WTC11 (cell line): ENCODE measurements at regions not wholly inside any gene's neighbourhood (a gene's known extent, or its start where the extent isn't known, plus 50 kb on each side); places are given as distances from the start of the nearest gene placed in this dataset.

Experiments used
- ATAC-seq: fragments of 200-7000 bp; cut with Tn5 transposase; 2 replicates; pipeline ENCODE4 v1.10.0; 2021; ENCODE audit warnings: mild to moderate bottlenecking, moderate library complexity
- CTCF ChIA-PET: fragments of 300-600 bp; sonication (Branson Sonifier 250); formaldehyde crosslinking; loops from one replicate; lab custom pipeline; 2021; ENCODE audit warnings: antibody characterized with exemption; lab: Charles Lee
- POLR2A ChIA-PET: fragments of 350-600 bp; sonication (Branson Sonifier 250); formaldehyde crosslinking; loops from one replicate; lab custom pipeline; 2021; ENCODE audit warnings: antibody characterized with exemption; lab: Charles Lee
- DNase-seq: peaks from one replicate; pipeline ENCODE4 v3.0.0; 2021; ENCODE audit warnings: low spot score
- H3K27ac Mint-ChIP-seq: 2 replicates; pipeline ENCODE4 v1.8.0; 2021; ENCODE audit warnings: mixed read lengths
- H3K27me3 Mint-ChIP-seq: 2 replicates; pipeline ENCODE4 v1.8.0; 2021; ENCODE audit warnings: low read depth, mild to moderate bottlenecking, moderate library complexity, mixed read lengths
- H3K36me3 Mint-ChIP-seq: 2 replicates; pipeline ENCODE4 v1.8.0; 2021; ENCODE audit warnings: mixed read lengths
- H3K4me1 Mint-ChIP-seq: 2 replicates; pipeline ENCODE4 v1.8.0; 2022; ENCODE audit warnings: mixed read lengths
- H3K4me3 Mint-ChIP-seq: 2 replicates; pipeline ENCODE4 v1.8.0; 2021; ENCODE audit warnings: mild to moderate bottlenecking, moderate library complexity, mixed read lengths
- H3K9me3 Mint-ChIP-seq: 2 replicates; pipeline ENCODE4 v1.8.0; 2021; ENCODE audit warnings: mixed read lengths
- ATF6 ChIP-seq: sonication (generic); formaldehyde crosslinking; IDR thresholded peaks from 2 replicates; pipeline ENCODE4 v1.8.1; 2023; ENCODE audit warnings: mild to moderate bottlenecking, missing genetic modification reagents
- CBFB ChIP-seq: sonication (generic); formaldehyde crosslinking; IDR thresholded peaks from 2 replicates; pipeline ENCODE4 v1.8.1; 2022; ENCODE audit warnings: mild to moderate bottlenecking, low read depth, missing genetic modification reagents
- HMGXB4 ChIP-seq: sonication (generic); formaldehyde crosslinking; IDR thresholded peaks from 2 replicates; pipeline ENCODE4 v1.8.1; 2023; ENCODE audit warnings: mild to moderate bottlenecking, moderate library complexity, missing genetic modification reagents
- IRF1 ChIP-seq: sonication (generic); formaldehyde crosslinking; IDR thresholded peaks from 2 replicates; pipeline ENCODE4 v1.8.0; 2023; ENCODE audit warnings: missing genetic modification reagents
- IRF2 ChIP-seq: sonication (generic); formaldehyde crosslinking; IDR thresholded peaks from 2 replicates; pipeline ENCODE4 v1.8.0; 2022; ENCODE audit warnings: low read depth, missing genetic modification reagents, borderline replicate concordance
- NFYB ChIP-seq: sonication (generic); formaldehyde crosslinking; conservative IDR thresholded peaks from 2 replicates; pipeline ENCODE4 v1.8.0; 2022; ENCODE audit warnings: low read depth, missing genetic modification reagents
- RELA ChIP-seq: sonication (generic); formaldehyde crosslinking; IDR thresholded peaks from 2 replicates; pipeline ENCODE4 v1.8.1; 2022; ENCODE audit warnings: missing genetic modification reagents, mild to moderate bottlenecking, borderline replicate concordance
- SOX15 ChIP-seq: fragments of 250-450 bp; sonication (Bioruptor Pico); IDR thresholded peaks from 2 replicates; pipeline ENCODE4 v1.9.0; 2021; ENCODE audit warnings: mild to moderate bottlenecking
- STAT6 ChIP-seq: sonication (generic); formaldehyde crosslinking; conservative IDR thresholded peaks from 2 replicates; pipeline ENCODE4 v1.8.1; 2023; ENCODE audit warnings: mild to moderate bottlenecking, low read depth, missing genetic modification reagents, moderate library complexity
- TCF7 ChIP-seq: sonication (generic); formaldehyde crosslinking; IDR thresholded peaks from 2 replicates; pipeline ENCODE4 v1.8.0; 2022; ENCODE audit warnings: mild to moderate bottlenecking, low read depth, missing genetic modification reagents, moderate library complexity
- ZBTB21 ChIP-seq: sonication (generic); formaldehyde crosslinking; IDR thresholded peaks from 2 replicates; pipeline ENCODE4 v1.8.1; 2023; ENCODE audit warnings: mild to moderate bottlenecking, missing genetic modification reagents, borderline replicate concordance
- ZMAT4 ChIP-seq: fragments of 250-450 bp; sonication (Bioruptor Pico); IDR thresholded peaks from 2 replicates; pipeline ENCODE4 v1.9.0; 2021; ENCODE audit warnings: mild to moderate bottlenecking
- ZNF138 ChIP-seq: sonication (generic); formaldehyde crosslinking; conservative IDR thresholded peaks from 2 replicates; pipeline ENCODE4 v1.8.1; 2022; ENCODE audit warnings: mild to moderate bottlenecking, moderate library complexity, missing genetic modification reagents
- ZNF671 ChIP-seq: fragments of 250-450 bp; sonication (Bioruptor Pico); IDR thresholded peaks from 2 replicates; pipeline ENCODE4 v1.8.0; 2021; ENCODE audit warnings: mild to moderate bottlenecking
- TF ChIP-seq, protein P1 (sequence below): sonication (generic); formaldehyde crosslinking; IDR thresholded peaks from 2 replicates; pipeline ENCODE4 v1.8.1; 2023; ENCODE audit warnings: mild to moderate bottlenecking, missing genetic modification reagents, moderate library complexity
- TF ChIP-seq, protein P2 (sequence below): sonication (generic); formaldehyde crosslinking; IDR thresholded peaks from 2 replicates; pipeline ENCODE4 v1.8.1; 2022; ENCODE audit warnings: mild to moderate bottlenecking, moderate library complexity, missing genetic modification reagents
- TF ChIP-seq, protein P3 (sequence below): sonication (generic); formaldehyde crosslinking; IDR thresholded peaks from 2 replicates; pipeline ENCODE4 v1.8.0; 2022; ENCODE audit warnings: mild to moderate bottlenecking, missing genetic modification reagents
- TF ChIP-seq, protein P4 (sequence below): fragments of 250-450 bp; sonication (Bioruptor Pico); conservative IDR thresholded peaks from 2 replicates; pipeline ENCODE4 v1.9.0; 2021; ENCODE audit warnings: mild to moderate bottlenecking

GRCh38 chr22:26897384-26897783 lies 240.0 kb downstream of the MIAT start:
- Mint-ChIP-seq H3K27me3 (peaks cover 8% of the 10 kb centered on the region; the same call in 1 of the 2 replicates), H3K27ac (no peak overlapping the region), H3K4me3 (no peak overlapping the region), H3K9me3 (0 out of 2 replicates have a peak, but pooled peaks cover 3% of the 10 kb centered on the region), H3K36me3 (no peaks in the 10 kb centered on the region), H3K4me1 (peaks cover 37% of the 10 kb centered on the region)
- TF ChIP-seq ZNF138 (CRISPR knock-in tag) (no peak), STAT6 (CRISPR knock-in tag) (no peak), ZMAT4 (no peak), CBFB (no peak), IRF1 (CRISPR knock-in tag) (no peak)
- TF ChIP-seq, protein P1, sequence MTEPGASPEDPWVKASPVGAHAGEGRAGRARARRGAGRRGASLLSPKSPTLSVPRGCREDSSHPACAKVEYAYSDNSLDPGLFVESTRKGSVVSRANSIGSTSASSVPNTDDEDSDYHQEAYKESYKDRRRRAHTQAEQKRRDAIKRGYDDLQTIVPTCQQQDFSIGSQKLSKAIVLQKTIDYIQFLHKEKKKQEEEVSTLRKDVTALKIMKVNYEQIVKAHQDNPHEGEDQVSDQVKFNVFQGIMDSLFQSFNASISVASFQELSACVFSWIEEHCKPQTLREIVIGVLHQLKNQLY (CRISPR knock-in tag): no peak
- TF ChIP-seq, protein P2, sequence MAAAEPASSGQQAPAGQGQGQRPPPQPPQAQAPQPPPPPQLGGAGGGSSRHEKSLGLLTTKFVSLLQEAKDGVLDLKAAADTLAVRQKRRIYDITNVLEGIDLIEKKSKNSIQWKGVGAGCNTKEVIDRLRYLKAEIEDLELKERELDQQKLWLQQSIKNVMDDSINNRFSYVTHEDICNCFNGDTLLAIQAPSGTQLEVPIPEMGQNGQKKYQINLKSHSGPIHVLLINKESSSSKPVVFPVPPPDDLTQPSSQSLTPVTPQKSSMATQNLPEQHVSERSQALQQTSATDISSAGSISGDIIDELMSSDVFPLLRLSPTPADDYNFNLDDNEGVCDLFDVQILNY (CRISPR knock-in tag): no peak
- DNase-seq (no peak), ATAC-seq (no peak)
- CTCF ChIA-PET: interaction anchor here (0.5 kb wide), 1 partner anchor 253 kb away, joined by 3 read pairs; no protein-coding TSS in a partner anchor
- POLR2A ChIA-PET: no interaction called here

DNA sequence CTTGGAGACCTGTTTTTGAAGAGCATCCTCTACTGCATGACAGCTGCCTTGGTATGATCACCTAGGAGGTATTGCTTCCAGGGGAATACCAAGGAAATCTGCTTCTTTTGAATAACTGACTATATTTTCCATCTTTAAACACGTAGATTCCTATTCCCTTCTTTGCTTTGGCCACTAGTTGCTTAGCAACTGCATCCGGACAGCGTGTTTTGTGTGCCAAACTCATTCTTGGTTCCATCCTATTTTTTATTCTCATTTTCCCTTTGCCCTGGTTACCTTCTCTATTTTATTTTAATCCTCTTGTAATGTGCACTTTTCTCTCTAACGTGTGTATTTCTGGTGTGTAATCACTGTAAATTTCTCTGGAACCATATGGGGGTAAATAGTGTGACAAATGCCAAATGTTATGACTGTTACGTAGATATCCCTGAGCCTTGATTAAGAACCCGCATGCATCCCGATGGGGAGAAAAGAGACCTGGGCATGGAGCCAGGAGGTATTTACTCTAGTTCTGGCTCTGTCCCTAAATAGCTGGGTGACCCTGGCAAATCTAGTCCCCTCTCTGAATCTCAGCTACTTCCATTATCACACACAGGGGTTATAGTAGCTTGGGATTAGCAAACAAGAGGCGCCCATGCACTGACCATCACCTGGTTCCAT lies 241.7 kb downstream of the MIAT start:
- no peak for ATAC-seq
- Mint-ChIP-seq H3K4me1 (peaks cover 29% of the 10 kb centered on the region), H3K27me3 (peaks cover 10% of the 10 kb centered on the region), H3K4me3 (no peak overlapping the region), H3K36me3 (no peaks in the 10 kb centered on the region), H3K9me3 (0 out of 2 replicates have a peak, but pooled peaks cover 3% of the 10 kb centered on the region), H3K27ac (no peak overlapping the region)
- no peak for DNase-seq
- POLR2A ChIA-PET: no interaction called here
- CTCF ChIA-PET: no interaction called here
- TF ChIP-seq, protein P2 (CRISPR knock-in tag): no peak
- TF ChIP-seq, protein P3, sequence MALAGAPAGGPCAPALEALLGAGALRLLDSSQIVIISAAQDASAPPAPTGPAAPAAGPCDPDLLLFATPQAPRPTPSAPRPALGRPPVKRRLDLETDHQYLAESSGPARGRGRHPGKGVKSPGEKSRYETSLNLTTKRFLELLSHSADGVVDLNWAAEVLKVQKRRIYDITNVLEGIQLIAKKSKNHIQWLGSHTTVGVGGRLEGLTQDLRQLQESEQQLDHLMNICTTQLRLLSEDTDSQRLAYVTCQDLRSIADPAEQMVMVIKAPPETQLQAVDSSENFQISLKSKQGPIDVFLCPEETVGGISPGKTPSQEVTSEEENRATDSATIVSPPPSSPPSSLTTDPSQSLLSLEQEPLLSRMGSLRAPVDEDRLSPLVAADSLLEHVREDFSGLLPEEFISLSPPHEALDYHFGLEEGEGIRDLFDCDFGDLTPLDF (CRISPR knock-in tag): no peak
- TF ChIP-seq, protein P4, sequence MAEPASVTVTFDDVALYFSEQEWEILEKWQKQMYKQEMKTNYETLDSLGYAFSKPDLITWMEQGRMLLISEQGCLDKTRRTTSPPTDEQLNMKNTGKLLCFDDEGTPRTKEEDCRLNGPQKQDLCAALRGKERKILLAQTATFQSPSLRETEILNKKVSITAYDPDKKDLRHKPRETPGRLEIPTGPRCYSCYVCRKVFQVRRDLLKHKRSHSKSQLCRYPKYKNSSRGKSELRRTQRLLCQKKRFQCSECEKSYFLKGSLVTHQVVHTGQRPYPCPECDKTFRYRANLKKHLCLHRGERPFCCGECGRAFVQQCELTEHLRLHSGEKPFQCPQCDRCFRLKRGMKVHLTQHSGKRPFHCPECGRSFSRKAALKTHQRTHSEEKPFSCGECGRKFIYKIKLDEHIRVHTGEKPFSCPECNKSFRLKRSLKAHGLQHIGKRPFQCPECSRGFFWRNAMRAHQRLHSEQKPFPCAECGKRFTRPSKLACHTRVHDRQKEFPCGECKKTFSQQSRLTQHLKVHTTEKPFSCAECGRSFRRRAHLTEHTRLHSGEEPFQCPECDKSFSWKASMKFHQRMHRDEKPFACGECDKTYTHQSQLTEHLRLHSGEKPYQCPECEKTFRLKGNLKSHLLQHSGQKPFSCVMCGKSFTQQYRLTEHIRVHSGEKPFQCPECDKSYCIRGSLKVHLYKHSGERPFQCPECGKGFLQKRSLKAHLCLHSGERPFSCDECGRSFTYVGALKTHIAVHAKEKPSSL (CRISPR knock-in tag): no peak
- no peak for TF ChIP-seq IRF2 (CRISPR knock-in tag)
- TF ChIP-seq ZBTB21: no peak
- TF ChIP-seq NFYB (CRISPR knock-in tag): no peak
- TF ChIP-seq CBFB: no peak
- TF ChIP-seq RELA: no peak
- no peak for TF ChIP-seq IRF1 (CRISPR knock-in tag)
- no peak for TF ChIP-seq SOX15
- TF ChIP-seq ATF6: no peak
- TF ChIP-seq ZNF671 (CRISPR knock-in tag): no peak
- TF ChIP-seq HMGXB4: no peak
- TF ChIP-seq TCF7: no peak
